ENCODE measurements at regions not wholly inside any gene's neighbourhood (a gene's known extent, or its start where the extent isn't known, plus 50 kb on each side); places are given as distances from the start of the nearest gene placed in this dataset.

GRCh38 chr1:221849110-221849509 lies 107.2 kb upstream of the DUSP10 start:
- TF ChIP-seq POLR2A (IDR thresholded peaks at IDR 0.05) (no peak), POLR2AphosphoS5 (IDR thresholded peaks at IDR 0.05) (no peak), CTCF (IDR thresholded peaks at IDR 0.05 in 8 of 11, conservative IDR thresholded peaks at IDR 0.05 in 3 of 11) (no peak)
